GM12878 (cell line): ENCODE measurements at regions not wholly inside any gene's neighbourhood (a gene's known extent, or its start where the extent isn't known, plus 50 kb on each side); places are given as distances from the start of the nearest gene placed in this dataset.

Source experiments
- ATAC-seq: fragments of 200-7000 bp; cut with Tn5 transposase; 3 replicates; pipeline ENCODE4 v1.9.1; 2020; ENCODE audit warnings: mild to moderate bottlenecking, moderate library complexity
- BruUV-seq: library from RNA; stranded (reverse); fragments of 400-500 nt; replicated peaks from 2 replicates; lab custom pipeline; 2021; lab: Mats Ljungman, UMichigan
- CTCF ChIA-PET: fragments of 300-600 bp; sonication (Branson Sonifier 250); formaldehyde crosslinking; extraction: SDS; loops from one replicate; lab custom pipeline; 2021; ENCODE audit warnings: inconsistent platforms; lab: Yijun Ruan, JAX
- POLR2A ChIA-PET: fragments of 350-600 bp; formaldehyde crosslinking; extraction: SDS; loops from one replicate; lab custom pipeline; 2021; ENCODE audit warnings: inconsistent platforms; lab: Charles Lee
- RAD21 ChIA-PET: fragments of 300-600 bp; sonication (Branson Sonifier 250); formaldehyde crosslinking; loops from one replicate; lab custom pipeline; 2023; ENCODE audit warnings: antibody characterized with exemption; ENCODE audit not compliant: unreplicated experiment; lab: Charles Lee
- SMC1A ChIA-PET: fragments of 300-600 bp; sonication (Branson Sonifier 250); formaldehyde crosslinking; loops from one replicate; lab custom pipeline; 2023; ENCODE audit not compliant: unreplicated experiment, uncharacterized antibody; lab: Charles Lee
- DNase-seq: peaks from one replicate; pipeline ENCODE4 v3.0.0-alpha.2; 2011; ENCODE audit warnings: low read depth, low spot score
- FAIRE-seq: peaks from 3 replicates; lab custom pipeline; 2011; peaks lifted over from hg19 to GRCh38; lab: Jason Lieb, UNC
- H2AFZ ChIP-seq: 2 replicates; pipeline ENCODE4 v1.6.0; 2011; ENCODE audit warnings: low read depth, low read length, control low read depth; ENCODE audit not compliant: control insufficient read depth
- H3K27ac ChIP-seq: 2 replicates; pipeline ENCODE4 v1.5.1; 2011; ENCODE audit warnings: control low read depth; ENCODE audit not compliant: control insufficient read depth, insufficient read depth
- H3K27me3 ChIP-seq, 2 experiments: replicated peaks in 1 of 2; 2 replicates each; pipeline versions ENCODE4 v1.6.0 to v1.6.1; 2011; ENCODE audit warnings: low read length in 1 of 2; ENCODE audit not compliant: control insufficient read depth in 2 of 2, insufficient read depth in 2 of 2
- H3K36me3 ChIP-seq, 2 experiments: 2 replicates each; pipeline ENCODE4 v1.5.1; 2011; ENCODE audit warnings: low read length in 1 of 2; ENCODE audit not compliant: control insufficient read depth in 2 of 2, insufficient read depth in 2 of 2
- H3K4me1 ChIP-seq: 2 replicates; pipeline ENCODE4 v1.6.1; 2011; ENCODE audit warnings: mild to moderate bottlenecking, low read length, moderate library complexity, mixed read lengths; ENCODE audit not compliant: control insufficient read depth, insufficient read depth
- H3K4me2 ChIP-seq: 2 replicates; pipeline ENCODE4 v1.6.0; 2011; ENCODE audit warnings: control low read depth; ENCODE audit not compliant: control insufficient read depth, insufficient read depth
- H3K4me3 ChIP-seq: fragments of 200-600 bp; sonication (generic); 2 replicates; pipeline ENCODE4 v1.5.1; 2016
- H3K79me2 ChIP-seq: 2 replicates; pipeline ENCODE4 v1.6.0; 2011; ENCODE audit warnings: low read length; ENCODE audit not compliant: control insufficient read depth, insufficient read depth
- H3K9ac ChIP-seq: 2 replicates; pipeline ENCODE4 v1.8.0; 2011; ENCODE audit warnings: low read length, control low read depth, mixed read lengths; ENCODE audit not compliant: control insufficient read depth, insufficient read depth
- H3K9me3 ChIP-seq: replicated peaks from 3 replicates; pipeline ENCODE4 v1.5.1; 2011; ENCODE audit warnings: mild to moderate bottlenecking, low read length; ENCODE audit not compliant: control insufficient read depth, insufficient read depth
- H4K20me1 ChIP-seq: 2 replicates; pipeline ENCODE4 v1.6.0; 2011; ENCODE audit not compliant: control insufficient read depth, insufficient read depth
- BACH1 ChIP-seq: fragments of 450-650 bp; IDR thresholded peaks from 2 replicates; pipeline ENCODE4 v1.6.1; 2017; ENCODE audit warnings: mild to moderate bottlenecking, borderline replicate concordance
- EZH2 ChIP-seq: IDR thresholded peaks from 2 replicates; pipeline ENCODE4 v1.6.1; 2012; ENCODE audit warnings: low read depth, mild to moderate bottlenecking, control low read depth, inconsistent platforms, low read length, borderline replicate concordance; ENCODE audit not compliant: control insufficient read depth
- GATAD2B ChIP-seq: fragments of 450-650 bp; conservative IDR thresholded peaks from 2 replicates; pipeline ENCODE4 v1.6.1; 2017; ENCODE audit warnings: low read depth, mild to moderate bottlenecking, moderate library complexity
- HCFC1 ChIP-seq: fragments of 150-350 bp; IDR thresholded peaks from 2 replicates; pipeline ENCODE4 v1.6.1; 2014; ENCODE audit warnings: low read length
- IKZF1 ChIP-seq: fragments of 450-650 bp; conservative IDR thresholded peaks from 2 replicates; pipeline ENCODE4 v1.6.1; 2017; ENCODE audit warnings: antibody characterized with exemption, mild to moderate bottlenecking
- KAT2A ChIP-seq: conservative IDR thresholded peaks from 2 replicates; pipeline ENCODE4 v1.6.1; 2011; ENCODE audit warnings: low read depth, low read length; ENCODE audit not compliant: control insufficient read depth
- NFXL1 ChIP-seq: fragments of 450-650 bp; IDR thresholded peaks from 2 replicates; pipeline ENCODE4 v1.6.1; 2017; ENCODE audit warnings: antibody characterized with exemption, mild to moderate bottlenecking, borderline replicate concordance
- NR2F1 ChIP-seq: fragments of 450-650 bp; conservative IDR thresholded peaks from 2 replicates; pipeline ENCODE4 v1.6.1; 2017; ENCODE audit warnings: mild to moderate bottlenecking
- SMAD5 ChIP-seq: IDR thresholded peaks from 2 replicates; pipeline ENCODE4 v1.6.1; 2016; ENCODE audit warnings: antibody characterized with exemption, low read depth
- SPI1 ChIP-seq: IDR thresholded peaks from 2 replicates; pipeline ENCODE4 v1.6.1; 2011; ENCODE audit warnings: low read depth, mild to moderate bottlenecking, low read length, moderate library complexity, borderline replicate concordance; ENCODE audit not compliant: insufficient read depth
- STAT3 ChIP-seq: IDR thresholded peaks from 2 replicates; pipeline ENCODE4 v1.6.1; 2011; ENCODE audit warnings: low read depth, low read length, improper control_type of control experiment
- TARDBP ChIP-seq: IDR thresholded peaks from 2 replicates; pipeline ENCODE4 v1.6.1; 2016; ENCODE audit warnings: borderline replicate concordance
- ZSCAN29 ChIP-seq: fragments of 450-650 bp; IDR thresholded peaks from 2 replicates; pipeline ENCODE4 v1.6.1; 2017; ENCODE audit warnings: mild to moderate bottlenecking, moderate library complexity
- WGBS: methylation state at CpG from one replicate; pipeline ENCODE4 v1.1.6; 2016; ENCODE audit warnings: low lambda C conversion rate; ENCODE audit not compliant: insufficient replicate concordance, insufficient coverage; ENCODE audit errors: missing lambda C conversion rate; 5-methylcytosine and 5-hydroxymethylcytosine counted together
- in situ Hi-C: fragments of 300-500 bp; cut with MboI; formaldehyde crosslinking; loops from 9 replicates; pipeline ENCODE4 v1.14.3; 2018; ENCODE audit warnings: mixed read lengths
- intact Hi-C: fragments of 100-400 bp; cut with micrococcal nuclease; formaldehyde crosslinking; loops from one replicate; pipeline ENCODE4 v1.14.2; 2022; ENCODE audit not compliant: unreplicated experiment
- TF ChIP-seq, protein P1 (sequence below): IDR thresholded peaks from 2 replicates; pipeline ENCODE4 v1.6.1; 2012; ENCODE audit warnings: low read depth, low read length, improper control_type of control experiment
- TF ChIP-seq, protein P2 (sequence below): IDR thresholded peaks from 2 replicates; pipeline ENCODE4 v1.6.1; 2011; ENCODE audit warnings: borderline replicate concordance, low read depth, mild to moderate bottlenecking, moderate library complexity, mixed read lengths, low read length; ENCODE audit not compliant: insufficient read depth; ENCODE audit errors: extremely low read length

DNA sequence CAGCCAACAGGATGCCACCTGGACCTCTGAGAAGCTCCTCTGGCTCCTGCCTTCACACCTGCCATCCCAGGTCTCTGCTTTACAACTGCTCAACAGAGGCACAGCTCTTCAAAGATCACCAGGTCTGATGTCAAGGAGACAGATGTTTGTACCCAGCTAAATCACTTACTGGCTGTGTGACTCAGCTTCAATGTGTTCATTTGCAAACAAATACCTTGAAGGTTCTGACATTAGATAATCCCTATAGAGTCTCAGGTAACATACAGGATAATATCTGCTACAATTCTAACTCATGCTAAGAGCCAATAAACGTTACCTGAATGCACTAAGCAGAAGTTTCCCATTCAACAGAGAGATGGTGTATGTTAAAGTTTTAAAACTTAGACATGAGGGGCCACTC is 163.4 kb upstream of the IGF1R start:
- in situ Hi-C loops (no loop called here), intact Hi-C loops (no loop called here)
- Histone ChIP-seq H3K36me3 (no peaks in the 10 kb centered on the region), H3K4me3 (no peak overlapping the region), H3K4me2 (no peak overlapping the region), H3K9ac (no peak overlapping the region), H3K9me3 (peaks cover 2% of the 10 kb centered on the region; the same call in 1 of the 3 replicates), H3K27ac (no peak overlapping the region), H3K79me2 (no peaks in the 10 kb centered on the region), H3K27me3 (no peaks in the 10 kb centered on the region), H2AFZ (no peak overlapping the region), H4K20me1 (no peaks in the 10 kb centered on the region), H3K4me1 (no peaks in the 10 kb centered on the region)
- FAIRE-seq (no peak), DNase-seq (no peak), ATAC-seq (no peak)
- TF ChIP-seq, protein P1, sequence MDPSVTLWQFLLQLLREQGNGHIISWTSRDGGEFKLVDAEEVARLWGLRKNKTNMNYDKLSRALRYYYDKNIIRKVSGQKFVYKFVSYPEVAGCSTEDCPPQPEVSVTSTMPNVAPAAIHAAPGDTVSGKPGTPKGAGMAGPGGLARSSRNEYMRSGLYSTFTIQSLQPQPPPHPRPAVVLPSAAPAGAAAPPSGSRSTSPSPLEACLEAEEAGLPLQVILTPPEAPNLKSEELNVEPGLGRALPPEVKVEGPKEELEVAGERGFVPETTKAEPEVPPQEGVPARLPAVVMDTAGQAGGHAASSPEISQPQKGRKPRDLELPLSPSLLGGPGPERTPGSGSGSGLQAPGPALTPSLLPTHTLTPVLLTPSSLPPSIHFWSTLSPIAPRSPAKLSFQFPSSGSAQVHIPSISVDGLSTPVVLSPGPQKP = no peak
- TF ChIP-seq BACH1 (no peak), EZH2 (no peak), NR2F1 (no peak), ZSCAN29 (no peak), SMAD5 (no peak), STAT3 (no peak), IKZF1 (no peak), KAT2A (no peak), HCFC1 (no peak), GATAD2B (no peak), NFXL1 (no peak), SPI1 (no peak), TARDBP (no peak)
- TF ChIP-seq, protein P2, sequence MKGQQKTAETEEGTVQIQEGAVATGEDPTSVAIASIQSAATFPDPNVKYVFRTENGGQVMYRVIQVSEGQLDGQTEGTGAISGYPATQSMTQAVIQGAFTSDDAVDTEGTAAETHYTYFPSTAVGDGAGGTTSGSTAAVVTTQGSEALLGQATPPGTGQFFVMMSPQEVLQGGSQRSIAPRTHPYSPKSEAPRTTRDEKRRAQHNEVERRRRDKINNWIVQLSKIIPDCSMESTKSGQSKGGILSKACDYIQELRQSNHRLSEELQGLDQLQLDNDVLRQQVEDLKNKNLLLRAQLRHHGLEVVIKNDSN = no peak
- no TSS peak for BruUV-seq
- WGBS = 0% methylated on average over 1 of the region's 1 CpG
- ChIA-PET POLR2A (no interaction called here), CTCF (no interaction called here), RAD21 (no interaction called here), SMC1A (no interaction called here)
